ENCODE measurements at regions not wholly inside any gene's neighbourhood (a gene's known extent, or its start where the extent isn't known, plus 50 kb on each side); places are given as distances from the start of the nearest gene placed in this dataset.

- TF ChIP-seq ZNF70 (CRISPR knock-in tag; IDR thresholded peaks at IDR 0.05) (no peak), CSDC2 (CRISPR knock-in tag; IDR thresholded peaks at IDR 0.05) (no peak), POU6F1 (CRISPR knock-in tag; IDR thresholded peaks at IDR 0.05; ENCODE audit: borderline replicate concordance, low read depth) (no peak), CSRNP3 (CRISPR knock-in tag; IDR thresholded peaks at IDR 0.05) (no peak), RARB (CRISPR knock-in tag; IDR thresholded peaks at IDR 0.05) (no peak), ZNF8 (CRISPR knock-in tag; IDR thresholded peaks at IDR 0.05) (no peak), ZFP30 (CRISPR knock-in tag; IDR thresholded peaks at IDR 0.05) (no peak), TSHZ2 (CRISPR knock-in tag; IDR thresholded peaks at IDR 0.05) (no peak), PATZ1 (CRISPR knock-in tag; IDR thresholded peaks at IDR 0.05; ENCODE audit: borderline replicate concordance) (no peak), GLIS3 (CRISPR knock-in tag; IDR thresholded peaks at IDR 0.05) (no peak), ARNTL (CRISPR knock-in tag; IDR thresholded peaks at IDR 0.05; ENCODE audit: borderline replicate concordance, low read depth) (no peak), ESRRG (CRISPR knock-in tag; IDR thresholded peaks at IDR 0.05) (no peak), TOX (CRISPR knock-in tag; IDR thresholded peaks at IDR 0.05; ENCODE audit: borderline replicate concordance) (no peak)
Measured at GRCh38 chr1:29811247-29811646, 574.9 kb downstream of the PTPRU start.
